ENCODE measurements at regions not wholly inside any gene's neighbourhood (a gene's known extent, or its start where the extent isn't known, plus 50 kb on each side); places are given as distances from the start of the nearest gene placed in this dataset.
A peak's percentile ranks its signal among the peaks of the same experiment; 100 is the strongest.

DNA sequence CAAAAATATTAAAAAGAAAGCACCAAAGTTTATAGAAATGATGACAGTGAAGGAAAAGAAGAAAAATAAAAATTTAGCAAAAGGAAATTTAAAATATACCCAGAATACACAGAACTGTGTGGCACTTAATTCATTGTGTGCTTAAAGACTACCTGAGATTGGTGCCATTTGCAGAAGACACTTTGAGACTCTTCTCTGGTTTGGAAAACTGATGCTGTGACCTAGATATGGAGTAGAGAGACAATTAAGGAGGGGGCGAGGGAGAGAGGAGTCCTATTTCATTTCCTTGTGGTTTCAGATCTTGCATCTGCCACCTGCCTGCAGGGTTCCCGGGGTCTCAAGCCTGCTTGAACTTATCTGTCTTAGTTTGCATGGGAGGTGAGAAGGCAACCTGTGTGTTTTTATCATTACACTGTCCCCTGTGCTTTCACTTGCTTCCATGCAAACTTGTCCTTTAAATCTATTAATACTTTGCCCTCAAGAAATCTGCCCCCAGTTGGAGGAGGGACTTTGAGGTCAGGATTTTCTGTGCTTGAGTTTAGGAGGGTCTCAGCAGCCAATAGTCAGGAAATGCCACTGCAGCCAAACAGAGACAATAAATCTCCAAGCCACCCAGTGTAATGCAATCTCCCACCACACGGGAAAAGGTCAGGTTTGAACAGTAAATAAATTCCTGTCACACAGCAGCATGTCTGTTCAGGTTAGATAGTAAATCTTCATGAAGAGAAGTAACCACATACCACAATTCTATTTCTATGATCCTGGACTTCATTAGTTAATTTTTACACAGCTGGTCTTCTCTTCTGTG lies 119.4 kb downstream of the CAND1 start:
- WGBS, 5 donors: 36 to 50% (median 46%) methylated on average over 3 of the region's 3 CpGs
- TF ChIP-seq, protein P1, sequence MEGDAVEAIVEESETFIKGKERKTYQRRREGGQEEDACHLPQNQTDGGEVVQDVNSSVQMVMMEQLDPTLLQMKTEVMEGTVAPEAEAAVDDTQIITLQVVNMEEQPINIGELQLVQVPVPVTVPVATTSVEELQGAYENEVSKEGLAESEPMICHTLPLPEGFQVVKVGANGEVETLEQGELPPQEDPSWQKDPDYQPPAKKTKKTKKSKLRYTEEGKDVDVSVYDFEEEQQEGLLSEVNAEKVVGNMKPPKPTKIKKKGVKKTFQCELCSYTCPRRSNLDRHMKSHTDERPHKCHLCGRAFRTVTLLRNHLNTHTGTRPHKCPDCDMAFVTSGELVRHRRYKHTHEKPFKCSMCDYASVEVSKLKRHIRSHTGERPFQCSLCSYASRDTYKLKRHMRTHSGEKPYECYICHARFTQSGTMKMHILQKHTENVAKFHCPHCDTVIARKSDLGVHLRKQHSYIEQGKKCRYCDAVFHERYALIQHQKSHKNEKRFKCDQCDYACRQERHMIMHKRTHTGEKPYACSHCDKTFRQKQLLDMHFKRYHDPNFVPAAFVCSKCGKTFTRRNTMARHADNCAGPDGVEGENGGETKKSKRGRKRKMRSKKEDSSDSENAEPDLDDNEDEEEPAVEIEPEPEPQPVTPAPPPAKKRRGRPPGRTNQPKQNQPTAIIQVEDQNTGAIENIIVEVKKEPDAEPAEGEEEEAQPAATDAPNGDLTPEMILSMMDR (IDR thresholded peaks at IDR 0.05): peak in 1 of 7 experiments; percentile 21
- TF ChIP-seq POLR2AphosphoS5 (IDR thresholded peaks at IDR 0.05): no peak
- intact Hi-C loops (cut with DNase I; ENCODE audit: low total_unique reads): no loop called here
- Histone ChIP-seq H3K27ac (no peak overlapping the region), H3K4me3 (no peak overlapping the region), H3K27me3 (no peaks in the 10 kb centered on the region), H3K4me1 (no peaks in the 10 kb centered on the region), H3K9me3 (no peaks in the 10 kb centered on the region), H3K36me3 (no peaks in the 10 kb centered on the region)
- DNase-seq: no peak

DNA sequence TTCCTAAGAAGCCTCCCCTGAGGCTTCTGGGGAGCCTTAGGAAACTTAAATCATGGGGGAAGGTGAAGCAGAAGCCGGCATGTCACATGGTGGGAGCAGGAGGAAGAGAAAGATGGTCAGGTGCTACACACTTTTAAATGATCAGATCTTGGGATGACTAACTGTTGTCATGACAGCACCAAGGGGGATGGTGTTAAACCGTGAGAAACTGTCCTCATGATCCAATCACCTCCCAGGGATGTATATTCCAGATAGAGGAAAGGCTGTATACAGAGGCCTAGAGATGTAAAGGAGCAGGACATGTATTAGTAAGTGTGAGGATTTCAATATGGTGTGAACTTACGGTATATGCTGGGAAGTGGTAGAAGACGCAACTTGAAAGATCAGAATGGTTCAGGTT lies 121.1 kb downstream of the CAND1 start:
- no peak for DNase-seq
- Histone ChIP-seq H3K36me3 (no peaks in the 10 kb centered on the region), H3K27ac (no peak overlapping the region), H3K4me1 (no peaks in the 10 kb centered on the region), H3K4me3 (no peak overlapping the region), H3K9me3 (no peaks in the 10 kb centered on the region), H3K27me3 (no peaks in the 10 kb centered on the region)
- 75 to 95% (median 81%) methylated on average over 4 of the region's 4 CpGs for whole genome bisulfite sequencing, 5 donors
- intact Hi-C loops (cut with DNase I; ENCODE audit: low total_unique reads): no loop called here
- TF ChIP-seq, protein P1 (IDR thresholded peaks at IDR 0.05): no peak
- TF ChIP-seq POLR2AphosphoS5 (IDR thresholded peaks at IDR 0.05) (no peak), EP300 (IDR thresholded peaks at IDR 0.05) (no peak), POLR2A (IDR thresholded peaks at IDR 0.05) (no peak)

DNA sequence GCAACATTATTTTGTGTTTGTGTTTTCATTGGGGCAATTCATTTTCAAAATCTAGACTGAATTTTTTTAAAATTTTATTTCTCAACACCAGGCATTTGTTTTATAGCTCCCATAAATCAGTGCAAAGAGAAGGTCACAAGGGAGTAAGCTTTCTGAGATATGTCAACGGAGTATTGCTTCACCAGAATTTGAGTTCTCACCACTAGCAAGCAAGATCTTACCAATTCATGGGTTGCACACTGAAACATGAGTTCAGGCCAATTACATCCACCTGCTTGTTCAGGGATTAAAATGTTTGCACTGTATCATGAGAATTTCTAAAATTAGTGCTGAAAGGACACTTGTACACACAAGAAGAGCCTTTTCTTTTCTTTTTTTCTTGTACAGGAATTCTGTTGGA lies 121.9 kb downstream of the CAND1 start:
- intact Hi-C loops (cut with DNase I; ENCODE audit: low total_unique reads): no loop called here
- no peak overlapping the region for H3K27ac ChIP-seq
- H3K9me3 ChIP-seq: no peaks in the 10 kb centered on the region
- no peaks in the 10 kb centered on the region for H3K27me3 ChIP-seq
- H3K36me3 ChIP-seq: no peaks in the 10 kb centered on the region
- WGBS, 5 donors: 69 to 86% (median 82%) methylated on average over 1 of the region's 1 CpG
- no peak for TF ChIP-seq POLR2A (IDR thresholded peaks at IDR 0.05)
- no peak for TF ChIP-seq EP300 (IDR thresholded peaks at IDR 0.05)
- no peak for TF ChIP-seq POLR2AphosphoS5 (IDR thresholded peaks at IDR 0.05)
- TF ChIP-seq, protein P1 (IDR thresholded peaks at IDR 0.05): no peak
- no peak overlapping the region for H3K4me3 ChIP-seq
- no peak for DNase-seq
- no peaks in the 10 kb centered on the region for H3K4me1 ChIP-seq

DNA sequence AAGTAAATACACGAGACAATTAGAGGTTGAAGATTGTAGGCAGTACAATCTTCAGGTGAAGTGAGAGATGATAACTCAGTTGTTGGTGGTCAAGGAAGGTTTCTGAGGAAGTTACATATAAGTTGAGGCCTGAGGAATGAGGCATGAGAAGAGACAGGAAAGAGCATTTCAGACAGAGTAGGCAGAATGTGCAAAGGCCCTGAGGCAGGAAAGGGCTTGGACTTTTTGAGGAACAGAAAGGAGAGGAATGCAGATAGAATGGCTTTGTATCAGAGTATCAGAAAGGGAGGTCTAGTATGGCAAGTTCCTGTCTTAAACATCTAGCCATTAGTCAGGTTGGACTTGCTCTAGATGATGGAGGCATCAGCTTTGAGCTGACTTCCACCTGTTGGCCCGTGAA lies 122.5 kb downstream of the CAND1 start:
- WGBS, 5 donors: 90 to 99% (median 97%) methylated on average over 2 of the region's 2 CpGs
- Histone ChIP-seq H3K4me1 (no peaks in the 10 kb centered on the region), H3K9me3 (no peaks in the 10 kb centered on the region), H3K36me3 (no peaks in the 10 kb centered on the region), H3K27ac (no peak overlapping the region), H3K4me3 (no peak overlapping the region), H3K27me3 (no peaks in the 10 kb centered on the region)
- no peak for DNase-seq
- intact Hi-C loops (cut with DNase I; ENCODE audit: low total_unique reads): no loop called here
- TF ChIP-seq EP300 (IDR thresholded peaks at IDR 0.05): no peak
- no peak for TF ChIP-seq POLR2A (IDR thresholded peaks at IDR 0.05)
- no peak for TF ChIP-seq POLR2AphosphoS5 (IDR thresholded peaks at IDR 0.05)
- TF ChIP-seq, protein P1 (IDR thresholded peaks at IDR 0.05): no peak

All from stomach (tissue), 8 donors.